Stimulated activated CD8-positive, alpha-beta memory T cell treated with anti-CD3 and anti-CD28 coated beads, Interleukin-15, amount 100 ng/mL, for 4 hours (primary cell): ENCODE measurements at regions not wholly inside any gene's neighbourhood (a gene's known extent, or its start where the extent isn't known, plus 50 kb on each side); places are given as distances from the start of the nearest gene placed in this dataset.
"Not testable (repeated sequence)": the region's sequence is repeated elsewhere in the genome, so short reads cannot be mapped to it uniquely, and the experiment has no call there.

ENCODE experiments used
- DNase-seq, 2 donors: peaks; one replicate each; pipeline ENCODE4 v3.0.0-alpha.2; 2020; ENCODE audit warnings: low read depth in 2 of 2

DNA sequence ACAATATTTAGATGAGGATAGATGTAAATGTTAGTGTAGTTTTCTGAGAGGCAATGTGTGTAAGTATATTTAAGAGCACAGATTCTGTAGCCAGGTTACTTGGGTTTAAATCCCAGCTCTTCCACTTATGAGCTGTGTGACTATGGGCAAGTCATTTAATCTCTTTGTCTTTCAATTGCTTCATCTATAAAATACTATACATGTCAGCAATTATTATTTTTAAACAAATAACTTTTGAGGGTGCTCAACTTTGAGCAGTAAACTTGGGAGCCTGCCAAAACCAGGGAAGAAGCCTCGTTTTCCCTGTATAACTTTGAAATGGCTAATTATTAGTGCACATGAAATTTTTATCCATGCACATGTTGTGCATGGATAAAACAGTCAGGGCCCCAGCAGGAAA is 222.8 kb downstream of the FOXD2 start:
- no peak for DNase-seq

DNA sequence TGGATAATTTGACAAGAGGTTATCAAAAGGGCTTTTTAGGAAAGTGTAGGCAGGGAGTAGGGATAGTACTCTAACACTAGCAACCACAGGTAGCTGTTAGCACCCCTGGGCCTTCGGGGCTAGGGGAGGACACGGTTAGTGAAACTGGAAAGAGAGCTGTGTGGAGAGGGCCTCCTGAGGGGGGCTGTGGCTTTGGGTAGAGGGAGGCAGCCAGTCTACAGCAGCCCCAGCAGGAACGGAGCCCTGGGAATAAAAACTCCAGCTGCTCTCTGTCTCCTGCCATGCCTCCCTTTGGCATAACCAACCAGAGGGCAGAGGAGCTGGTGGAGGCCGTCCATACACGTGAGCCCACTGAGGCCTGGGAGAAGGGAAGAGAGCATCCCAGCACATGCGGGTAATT is 223.2 kb downstream of the FOXD2 start:
- DNase-seq: no peak

DNA sequence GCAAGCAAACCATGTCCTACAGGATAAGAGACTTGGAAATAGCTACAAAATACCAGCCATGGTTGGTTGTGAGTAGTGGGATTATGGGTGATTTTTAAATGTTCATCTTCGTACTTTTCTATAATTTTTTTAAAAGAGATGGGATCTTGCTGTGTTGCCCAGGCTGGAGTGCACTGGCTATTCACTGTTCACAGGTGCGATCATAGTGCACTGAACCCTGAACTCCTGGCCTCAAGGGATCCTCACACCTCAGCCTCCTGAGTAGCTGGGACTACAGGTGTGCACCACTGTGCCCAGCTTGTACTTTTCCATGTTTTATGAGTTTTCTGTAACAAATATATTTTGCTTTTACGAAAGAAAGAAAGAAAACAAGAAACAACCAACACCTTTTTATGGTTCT is 224.2 kb downstream of the FOXD2 start:
- no peak for DNase-seq

DNA sequence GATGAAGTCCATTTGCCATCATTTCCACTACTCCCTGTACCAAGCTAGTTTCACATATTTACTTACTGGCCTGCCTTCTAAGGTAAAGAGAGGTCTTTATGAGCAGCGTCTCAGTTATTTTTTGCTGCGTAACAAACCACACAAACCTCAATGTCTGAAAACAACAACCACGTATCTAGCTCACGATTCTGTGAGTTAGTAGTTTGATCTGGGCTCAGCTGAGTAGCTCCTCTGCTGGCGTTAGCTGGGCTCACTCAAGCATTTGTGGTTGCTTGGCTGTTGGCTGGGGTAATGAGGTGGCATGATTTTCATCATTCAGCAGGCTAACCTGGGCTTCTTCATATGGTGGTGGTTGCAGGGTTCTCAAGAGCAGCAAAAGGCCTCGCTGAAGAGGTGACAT is 225.4 kb downstream of the FOXD2 start:
- DNase-seq: no peak

DNA sequence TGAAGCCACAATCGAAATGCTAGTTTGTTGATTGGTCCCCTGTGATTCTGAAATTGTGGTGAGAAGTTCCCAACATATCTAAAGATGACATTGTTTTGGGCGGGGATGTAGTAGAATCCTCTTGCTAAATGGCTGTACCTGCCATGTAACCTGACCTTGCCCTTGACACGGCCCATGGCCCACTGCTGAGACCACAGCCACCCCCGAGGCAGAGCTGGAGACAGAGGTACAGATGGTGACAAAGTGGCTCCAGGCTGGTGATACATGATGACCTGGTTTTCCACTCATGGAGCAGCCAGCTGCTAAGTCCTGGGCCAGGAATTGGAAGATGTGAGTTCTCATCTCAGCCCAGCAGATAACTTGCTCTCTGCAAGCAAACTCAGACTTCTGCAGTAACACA is 226.5 kb downstream of the FOXD2 start:
- no peak for DNase-seq

DNA sequence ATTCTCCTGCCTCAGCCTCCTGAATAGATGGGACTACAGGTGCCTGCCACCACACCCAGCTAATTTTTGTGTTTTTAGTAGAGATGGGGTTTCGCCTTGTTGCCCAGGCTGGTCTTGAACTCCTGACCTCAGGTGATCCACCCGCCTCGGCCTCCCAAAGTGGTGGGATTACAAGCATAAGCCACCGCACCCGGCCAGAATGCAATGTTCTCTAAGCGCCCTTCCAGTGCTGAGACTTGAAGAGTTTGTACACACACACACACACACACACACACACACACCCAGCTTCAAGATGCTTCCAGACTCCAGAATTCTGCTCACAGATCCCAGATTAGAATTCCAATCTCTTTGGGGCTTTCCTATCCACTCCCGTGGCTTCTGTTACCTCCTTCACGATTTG is 227.1 kb downstream of the FOXD2 start:
- DNase-seq: not testable (repeated sequence)

DNA sequence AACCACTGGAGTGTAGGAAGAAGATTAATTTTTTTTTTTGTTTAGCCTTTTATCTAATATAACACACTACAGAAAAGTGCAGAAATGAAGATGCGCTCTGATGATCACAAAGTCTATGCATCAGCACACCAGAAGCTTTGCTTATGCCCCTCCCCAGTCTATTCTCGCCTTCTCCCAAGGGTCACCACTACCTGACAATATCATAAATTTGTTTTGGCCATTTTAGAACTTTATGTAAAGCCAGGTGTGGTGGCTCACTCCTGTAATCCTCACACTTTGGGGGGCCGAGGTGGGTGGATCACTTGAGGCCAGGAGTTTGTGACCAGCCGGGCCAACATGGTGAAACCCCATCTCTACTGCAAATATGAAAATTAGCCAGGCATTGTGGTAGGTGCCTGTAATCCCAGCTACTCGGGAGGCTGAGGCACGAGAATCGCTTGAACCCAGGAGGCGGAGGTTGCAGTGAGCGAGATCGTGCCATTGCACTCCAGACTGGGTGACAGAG is 231.3 kb downstream of the FOXD2 start:
- no peak for DNase-seq

DNA sequence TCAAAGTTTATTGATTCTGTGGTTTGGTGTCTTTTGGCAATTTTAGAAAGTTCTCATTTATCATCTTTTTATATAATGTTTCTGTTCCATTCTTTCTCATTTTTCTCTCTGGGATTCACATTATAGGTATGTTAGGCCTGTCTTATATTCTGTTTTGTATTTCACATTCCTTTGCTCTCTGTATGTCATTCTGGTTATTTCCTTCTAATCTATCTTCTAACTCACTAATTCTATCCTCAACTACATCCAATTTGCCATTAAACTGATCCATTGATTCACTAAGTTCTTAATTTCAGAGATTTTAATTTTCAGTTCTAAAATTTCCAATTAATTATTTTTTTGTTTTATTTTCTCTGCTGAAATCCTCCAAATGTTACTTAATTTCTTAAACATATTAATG is 234.8 kb downstream of the FOXD2 start:
- DNase-seq: no peak

DNA sequence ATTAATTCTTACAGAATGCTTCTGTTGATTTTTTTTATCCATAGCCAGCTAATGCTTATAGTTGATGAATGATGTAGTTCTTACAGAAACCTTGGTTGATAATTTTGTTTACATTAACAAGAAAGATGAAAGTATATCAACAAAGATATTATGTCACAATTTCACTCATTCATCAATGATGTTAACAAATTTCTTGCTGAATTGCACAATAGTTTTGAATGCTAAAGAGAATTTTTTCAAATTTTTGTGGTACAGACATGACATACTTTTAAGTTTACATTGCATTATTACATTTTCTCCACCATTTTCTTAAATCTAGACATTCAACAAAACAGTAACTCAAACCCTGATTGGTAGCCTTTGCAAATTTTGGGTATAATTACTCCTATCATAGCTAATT is 236.3 kb downstream of the FOXD2 start:
- DNase-seq: no peak

DNA sequence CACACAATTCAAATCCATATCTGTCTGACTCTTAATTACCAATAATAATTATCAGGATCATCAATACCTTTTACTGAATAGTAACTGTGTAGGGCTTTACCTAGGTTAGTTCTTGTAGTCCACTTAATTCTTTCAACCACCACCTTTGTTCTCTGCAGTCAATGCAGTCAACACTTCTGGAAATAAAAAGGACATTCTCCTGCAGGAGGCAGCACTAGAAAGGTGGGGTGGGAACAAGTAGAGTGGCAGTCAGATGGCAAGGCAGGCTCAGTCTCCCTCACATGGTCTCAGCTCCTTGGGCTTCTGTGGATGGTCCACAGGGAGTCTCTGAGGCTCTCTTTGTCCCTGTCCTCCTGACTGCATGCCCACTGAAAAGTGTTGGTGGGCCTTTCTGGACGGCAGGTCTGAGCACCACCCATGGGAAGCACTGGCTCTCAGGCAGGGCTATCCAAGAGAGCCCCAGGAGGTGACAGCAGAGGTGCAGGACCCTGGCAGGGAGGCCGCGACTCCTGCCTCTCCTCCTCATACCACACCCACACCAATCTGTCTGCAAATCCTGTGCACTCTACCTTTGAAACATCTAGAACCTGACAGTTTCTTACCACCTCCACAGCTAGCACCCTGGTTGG is 237.3 kb downstream of the FOXD2 start:
- no peak for DNase-seq

DNA sequence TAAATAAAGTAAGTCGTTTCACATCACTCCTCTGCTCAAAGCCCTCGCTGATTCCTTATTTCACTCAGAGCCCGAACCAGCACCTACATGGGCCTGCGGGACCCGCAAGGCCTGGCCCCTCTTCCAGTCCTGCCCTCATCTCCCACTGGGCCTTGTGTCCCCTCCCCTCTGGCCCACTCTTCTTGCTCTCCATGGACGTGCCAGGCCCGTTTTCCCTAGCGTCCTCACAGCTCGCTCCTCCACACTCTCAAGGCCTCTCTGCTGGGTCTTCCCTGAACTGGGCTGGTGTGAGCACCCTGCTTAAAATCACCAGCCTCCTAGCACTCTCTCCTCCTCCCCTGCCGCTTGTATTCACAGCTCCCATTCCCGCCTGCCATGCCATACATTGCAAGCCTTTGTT is 237.9 kb downstream of the FOXD2 start:
- DNase-seq: no peak

DNA sequence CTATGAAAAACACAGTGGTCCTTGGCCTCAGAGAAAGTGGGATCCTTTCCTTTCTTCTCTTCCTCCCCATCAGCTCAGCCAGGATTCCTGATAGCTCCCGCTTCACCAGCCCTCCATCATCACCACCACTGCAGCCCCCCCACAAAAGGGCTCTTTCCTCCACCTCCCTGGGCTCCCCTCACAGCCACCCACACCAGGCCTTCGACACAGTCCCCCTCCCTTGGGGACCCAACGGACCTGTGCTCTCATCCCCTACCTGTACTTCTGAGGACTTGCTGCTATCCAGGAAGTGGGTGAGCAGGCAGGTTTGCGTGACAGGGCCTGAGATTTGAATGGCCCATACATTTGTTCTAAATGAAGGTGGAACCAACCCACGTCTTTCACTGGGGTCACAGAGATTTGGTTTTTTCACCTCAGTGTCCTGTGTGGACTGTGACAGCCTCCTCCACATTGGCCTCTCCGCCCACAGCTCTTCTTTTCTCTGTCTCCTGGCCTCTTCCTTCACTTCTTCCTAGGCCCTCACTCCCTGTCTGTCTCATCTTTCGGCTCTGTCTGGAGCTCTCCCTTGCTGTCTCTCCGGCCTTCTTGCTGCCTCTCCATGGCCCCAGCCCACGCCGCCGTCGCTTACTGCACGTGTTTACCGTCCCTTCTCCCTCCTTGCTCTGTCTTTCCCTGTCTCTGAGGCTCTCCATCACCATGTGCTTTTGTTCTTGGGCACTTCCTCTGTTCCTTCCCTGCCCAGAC is 238.6 kb downstream of the FOXD2 start:
- no peak for DNase-seq

DNA sequence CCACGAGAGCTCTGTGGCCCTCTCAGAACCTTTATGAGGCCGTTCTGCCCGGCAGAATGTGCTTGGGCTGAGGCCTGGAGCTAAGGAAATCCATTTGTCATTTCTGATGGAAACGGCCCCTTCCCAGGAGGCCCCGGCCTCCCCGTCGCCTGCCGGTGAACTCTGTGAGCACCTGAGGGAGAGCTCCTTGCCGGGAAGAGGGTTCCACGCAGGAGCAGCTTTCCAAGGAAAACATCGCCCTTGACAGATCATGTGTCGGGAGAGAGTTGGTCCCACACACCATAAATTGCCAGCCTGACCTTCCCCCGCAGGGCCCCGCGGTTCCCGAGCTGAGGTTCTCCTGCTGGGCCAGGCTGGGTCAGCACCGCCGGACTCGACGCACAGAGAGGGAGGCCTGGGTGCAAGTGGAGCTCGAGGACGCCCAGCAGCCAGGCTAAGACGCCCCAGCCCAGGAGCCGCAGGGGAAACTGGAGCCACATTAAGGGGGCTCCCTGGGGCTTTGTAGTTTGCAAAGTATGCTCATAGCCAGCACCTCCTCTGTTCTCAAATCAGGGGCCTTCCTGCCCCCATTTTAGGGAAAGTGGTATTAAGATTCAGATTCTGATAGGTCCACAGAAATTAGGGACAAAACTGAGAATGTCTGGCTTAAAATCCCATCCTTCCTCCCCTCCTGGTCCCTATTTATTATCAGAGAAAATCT is 239.5 kb downstream of the FOXD2 start:
- no peak for DNase-seq

DNA sequence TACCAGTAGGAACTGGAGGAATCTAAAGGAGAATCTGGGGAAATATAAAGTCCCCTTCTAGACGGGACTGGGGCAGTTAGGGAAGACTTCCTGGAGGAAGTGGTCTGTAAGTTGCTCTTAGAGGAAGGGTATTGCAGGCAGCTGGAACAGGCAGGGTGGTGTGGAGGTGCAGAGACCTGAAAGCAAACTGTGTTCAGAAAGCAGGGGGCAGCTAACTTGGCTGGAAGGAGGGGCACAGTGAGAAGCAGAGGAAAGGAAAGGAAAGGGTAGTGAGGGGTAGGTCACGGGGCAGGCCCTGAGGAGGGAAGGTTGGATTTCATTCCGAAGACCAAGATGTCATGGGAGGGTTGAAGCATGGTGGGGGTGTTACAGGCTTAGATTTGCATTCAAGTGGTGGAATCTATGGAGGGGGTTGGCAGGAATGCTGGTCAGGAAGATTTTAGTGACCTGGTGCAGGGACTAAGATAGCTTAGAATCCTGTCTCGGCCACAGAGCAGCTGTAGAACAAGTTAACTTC is 240.7 kb downstream of the FOXD2 start:
- DNase-seq: no peak

DNA sequence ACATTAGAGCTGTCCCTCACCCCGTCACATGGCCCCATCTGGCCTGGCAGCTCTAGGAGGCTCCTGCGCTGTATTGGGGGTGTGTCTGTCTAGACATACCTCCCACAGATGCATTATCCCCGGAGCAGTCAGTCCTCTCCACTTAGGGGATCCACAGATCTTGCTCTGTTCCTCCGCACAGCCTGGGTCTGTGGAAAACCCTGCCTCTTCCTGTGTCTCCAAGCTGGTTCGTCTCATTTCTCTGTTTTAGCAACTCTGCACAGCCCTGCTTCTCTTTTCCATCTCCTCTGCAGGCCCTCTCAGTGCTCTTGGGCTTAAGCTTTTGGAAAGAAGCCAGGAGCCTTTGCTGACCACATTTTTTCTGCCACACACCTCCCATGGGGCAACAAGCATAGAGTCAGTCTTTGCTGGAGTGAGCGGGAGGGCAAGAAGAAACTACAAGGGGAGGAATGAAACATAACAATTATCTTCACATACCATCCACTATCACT is 241.5 kb downstream of the FOXD2 start:
- no peak for DNase-seq

DNA sequence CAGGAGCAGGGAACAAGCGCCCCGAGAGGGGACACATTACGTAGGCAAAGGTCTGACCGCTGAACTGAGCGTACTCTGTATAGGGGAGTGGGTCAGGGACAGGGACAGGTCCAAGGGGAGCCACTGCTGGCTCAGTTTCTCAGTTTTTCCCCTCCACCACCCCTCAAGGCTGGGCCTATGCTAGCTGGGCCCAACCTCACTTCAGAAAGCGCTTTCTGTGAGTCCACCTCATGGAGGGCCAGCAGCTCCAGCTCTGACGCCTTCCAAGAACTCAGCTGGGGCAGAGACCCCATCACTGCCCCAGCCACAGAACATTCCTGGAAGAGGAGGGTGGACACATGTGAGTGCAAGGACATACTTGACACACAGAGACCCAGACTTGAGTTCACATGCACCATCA is 242.0 kb downstream of the FOXD2 start:
- no peak for DNase-seq

DNA sequence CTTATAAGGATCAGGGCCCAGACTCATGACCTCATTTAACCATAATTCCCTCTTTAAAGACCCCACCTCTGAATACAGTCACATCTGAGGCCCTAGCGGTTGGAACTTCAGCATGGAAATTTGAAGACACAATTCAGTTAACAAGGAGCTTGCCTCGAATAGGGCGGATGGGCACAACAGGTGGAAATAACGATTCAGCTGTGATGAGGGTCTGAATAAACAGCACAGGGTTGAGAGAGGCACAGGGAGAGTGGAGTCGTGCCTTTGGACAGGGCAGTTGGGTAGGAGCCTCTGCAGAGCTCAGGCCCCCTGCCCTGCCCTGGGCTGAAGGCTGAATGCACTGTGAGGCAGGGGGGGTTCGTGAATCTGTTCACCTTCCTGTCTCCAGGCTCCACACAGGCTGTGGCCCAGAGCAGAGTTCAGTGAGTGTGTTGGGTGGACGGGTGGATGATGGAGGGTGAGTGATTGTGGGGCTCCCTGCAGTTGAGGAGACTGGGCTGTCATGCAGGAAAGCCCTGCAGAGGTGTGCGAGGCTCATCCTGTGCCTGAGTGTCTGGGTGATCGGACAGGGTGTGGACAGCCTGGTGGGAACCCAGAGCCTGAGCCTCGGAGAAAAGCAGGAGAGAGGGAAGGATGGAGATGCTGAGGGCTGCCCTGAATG is 243.1 kb downstream of the FOXD2 start:
- DNase-seq: no peak

DNA sequence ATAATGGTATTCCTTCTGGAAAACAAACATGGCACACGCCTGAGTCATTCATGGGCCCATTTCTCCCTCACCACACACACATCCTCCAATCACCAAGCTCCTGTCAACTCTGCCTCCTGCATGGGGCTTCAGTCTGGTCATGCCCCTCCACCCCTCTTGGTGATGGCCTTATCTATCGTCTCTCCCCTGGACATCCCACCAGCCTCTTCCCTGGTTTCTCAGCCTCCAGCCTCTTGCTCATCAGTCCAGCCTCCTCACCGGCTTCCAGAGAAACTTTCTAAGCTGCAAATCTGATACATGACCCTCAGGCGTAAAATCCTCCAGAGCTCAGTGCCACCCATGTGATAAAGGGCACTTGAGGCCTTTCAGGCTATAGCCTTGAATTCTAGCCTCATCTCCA is 243.9 kb downstream of the FOXD2 start:
- DNase-seq: no peak

DNA sequence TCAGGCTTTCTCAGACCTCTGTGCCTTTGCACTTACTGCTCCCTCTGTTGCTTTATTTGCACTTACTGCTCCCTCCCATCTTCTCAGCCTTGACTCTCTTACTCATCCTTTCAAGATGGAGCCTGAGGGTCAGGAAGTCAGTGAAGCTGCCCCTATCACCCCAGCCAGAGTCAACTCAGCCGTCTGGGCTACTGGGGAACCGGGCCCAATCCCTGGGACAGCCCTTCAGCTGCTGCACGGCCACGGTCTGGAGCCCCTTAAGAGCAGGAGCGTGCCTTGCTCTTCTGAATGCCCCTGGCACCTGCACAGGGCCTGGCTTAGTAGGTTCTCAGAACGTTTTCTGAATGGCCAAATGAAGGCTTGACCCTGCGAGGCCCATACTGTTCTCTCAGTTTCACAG is 244.4 kb downstream of the FOXD2 start:
- no peak for DNase-seq

DNA sequence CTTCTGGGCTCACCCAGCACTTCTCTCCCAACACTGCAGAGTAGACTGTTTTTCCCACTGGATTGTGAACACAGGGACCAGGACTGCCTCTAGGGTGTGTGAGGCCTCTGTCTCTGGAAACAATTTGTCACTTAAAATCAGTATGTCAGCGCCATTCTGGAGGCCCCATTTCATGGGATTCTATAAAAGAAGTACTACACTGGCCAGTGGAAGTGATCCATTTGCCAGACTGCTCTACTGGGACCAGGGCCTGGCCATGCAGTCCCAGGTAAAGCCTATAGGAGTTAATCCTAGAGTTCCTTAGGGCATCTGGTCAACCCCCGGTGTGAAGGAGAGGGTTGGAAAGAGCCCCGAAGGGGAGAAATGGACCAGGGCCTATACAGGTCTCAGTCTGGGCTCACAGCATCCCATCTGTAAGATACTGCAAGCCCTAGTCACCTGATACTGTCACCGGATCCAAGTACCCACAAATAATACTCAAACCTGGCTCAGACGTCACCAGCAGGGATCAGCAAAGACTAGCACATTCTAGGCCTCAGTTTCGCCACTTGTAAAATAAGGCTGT is 245.0 kb downstream of the FOXD2 start:
- DNase-seq: no peak

DNA sequence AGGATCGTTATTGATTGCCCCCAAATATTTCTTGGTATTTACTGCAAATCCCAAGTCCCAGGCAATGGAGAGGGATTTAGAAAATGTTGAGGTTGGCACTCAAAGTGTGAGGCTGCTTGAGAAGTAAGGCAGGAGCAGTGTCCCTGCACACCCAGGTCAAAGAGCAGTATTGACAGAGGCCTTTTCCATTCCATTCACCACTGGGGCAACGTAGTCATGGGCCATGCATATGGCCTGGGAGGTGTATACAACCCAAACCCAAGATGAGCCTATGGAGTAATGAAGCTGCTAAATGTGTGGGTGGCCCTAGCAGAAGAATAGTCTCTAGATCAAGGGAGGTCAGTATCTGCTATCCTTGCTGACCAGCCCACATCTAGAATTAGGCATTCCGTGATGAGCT is 245.6 kb downstream of the FOXD2 start:
- no peak for DNase-seq

DNA sequence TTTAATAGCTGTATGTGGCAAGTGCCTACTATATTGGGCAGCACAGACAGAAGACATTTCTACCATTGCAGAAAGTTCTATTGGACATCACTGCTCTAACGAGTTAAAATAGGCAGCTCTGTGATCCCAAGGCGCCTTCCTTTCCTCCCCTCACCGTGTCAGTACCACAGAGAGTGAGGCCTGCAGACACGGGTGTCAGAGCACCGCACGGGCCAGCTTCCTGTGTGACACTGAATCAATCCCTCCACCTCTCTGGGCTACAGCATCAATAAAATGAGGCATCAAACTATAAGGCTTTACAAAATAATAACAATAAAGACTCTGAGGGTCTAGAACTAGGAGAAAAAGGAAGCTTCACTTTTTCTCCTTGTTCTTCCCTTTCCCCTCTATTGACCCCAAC is 246.7 kb downstream of the FOXD2 start:
- DNase-seq: no peak
